GM21619 (cell line): ENCODE measurements at regions not wholly inside any gene's neighbourhood (a gene's known extent, or its start where the extent isn't known, plus 50 kb on each side); places are given as distances from the start of the nearest gene placed in this dataset.
A peak's percentile ranks its signal among the peaks of the same experiment; 100 is the strongest.
"Not testable (repeated sequence)": the region's sequence is repeated elsewhere in the genome, so short reads cannot be mapped to it uniquely, and the experiment has no call there.

Experiments
- ATAC-seq: cut with Tn5 transposase; IDR thresholded peaks from one replicate; pipeline ENCODE4 v1.9.1; 2021; ENCODE audit not compliant: unreplicated experiment

GRCh38 chr4:18635531-18635930 lies 614.0 kb upstream of the LCORL start:
- no peak for ATAC-seq

- ATAC-seq, result no peak
Measured at GRCh38 chr4:18631586-18631985, 610.0 kb upstream of the LCORL start.

GRCh38 chr4:18630218-18631110 lies 608.9 kb upstream of the LCORL start:
- ATAC-seq, result no peak

- no peak for ATAC-seq
Measured at GRCh38 chr4:18627447-18628005, 606.0 kb upstream of the LCORL start.

- ATAC-seq, result no peak
Measured at GRCh38 chr4:18626996-18627395, 605.4 kb upstream of the LCORL start.

GRCh38 chr4:18626366-18626765 lies 604.8 kb upstream of the LCORL start:
- no peak for ATAC-seq

- ATAC-seq, result no peak
Measured at GRCh38 chr4:18621186-18621585, 599.6 kb upstream of the LCORL start.

GRCh38 chr4:18616720-18617119 lies 595.2 kb upstream of the LCORL start:
- ATAC-seq, result no peak

GRCh38 chr4:18611026-18611425 lies 589.5 kb upstream of the LCORL start:
- no peak for ATAC-seq

- ATAC-seq, result no peak
Measured at GRCh38 chr4:18608908-18609533, 587.5 kb upstream of the LCORL start.

GRCh38 chr4:18602610-18603009 lies 581.1 kb upstream of the LCORL start:
- not testable (repeated sequence) for ATAC-seq

GRCh38 chr4:18593297-18594002 lies 571.9 kb upstream of the LCORL start:
- ATAC-seq, result peak; percentile 80

- ATAC-seq, result no peak
Measured at GRCh38 chr4:18582841-18583240, 561.3 kb upstream of the LCORL start.

GRCh38 chr4:18578307-18578706 lies 556.8 kb upstream of the LCORL start:
- peak; percentile 70 for ATAC-seq

- no peak for ATAC-seq
Measured at GRCh38 chr4:18572481-18572880, 550.9 kb upstream of the LCORL start.

GRCh38 chr4:18571301-18571761 lies 549.8 kb upstream of the LCORL start:
- ATAC-seq, result no peak

- no peak for ATAC-seq
Measured at GRCh38 chr4:18570370-18570769, 548.8 kb upstream of the LCORL start.

GRCh38 chr4:18568600-18568999 lies 547.0 kb upstream of the LCORL start:
- no peak for ATAC-seq

GRCh38 chr4:18566970-18567799 lies 545.6 kb upstream of the LCORL start:
- no peak for ATAC-seq

- no peak for ATAC-seq
Measured at GRCh38 chr4:18559492-18559891, 537.9 kb upstream of the LCORL start.
